HepG2 (cell line): ENCODE measurements at regions not wholly inside any gene's neighbourhood (a gene's known extent, or its start where the extent isn't known, plus 50 kb on each side); places are given as distances from the start of the nearest gene placed in this dataset.

Experiments
- ATAC-seq: fragments of 200-7000 bp; cut with Tn5 transposase; 3 replicates; pipeline ENCODE4 v1.9.1; 2020; ENCODE audit warnings: mild to moderate bottlenecking, moderate library complexity
- BruUV-seq: library from RNA; stranded (reverse); fragments of 400-500 nt; replicated peaks from 2 replicates; lab custom pipeline; 2021; lab: Mats Ljungman, UMichigan
- CTCF ChIA-PET: fragments of 300-600 bp; formaldehyde crosslinking; extraction: SDS; loops from one replicate; lab custom pipeline; 2021; ENCODE audit warnings: low total read pairs, inconsistent platforms, low intra/inter-chr PET ratio; lab: Yijun Ruan, JAX
- POLR2A ChIA-PET: fragments of 350-600 bp; sonication (Branson Sonifier 250); formaldehyde crosslinking; loops from one replicate; lab custom pipeline; 2020; ENCODE audit warnings: antibody characterized with exemption, inconsistent platforms; lab: Yijun Ruan, JAX
- DNase-seq: peaks from one replicate; pipeline ENCODE4 v3.0.0-alpha.2; 2015; ENCODE audit warnings: low spot score
- FAIRE-seq: peaks from 3 replicates; lab custom pipeline; 2011; peaks lifted over from hg19 to GRCh38; lab: Jason Lieb, UNC
- H2AFZ ChIP-seq: one replicate; pipeline ENCODE4 v1.6.1; 2011; ENCODE audit warnings: low read length, inconsistent platforms
- H3K27ac ChIP-seq: fragments of 300-600 bp; 3 replicates; pipeline ENCODE4 v1.8.0; 2011; ENCODE audit warnings: mixed run types, mild to moderate bottlenecking, mixed read lengths, low read length, inconsistent platforms; ENCODE audit not compliant: insufficient read depth; ENCODE audit errors: extremely low read length
- H3K27me3 ChIP-seq, 2 experiments: fragments of 200-600 bp in 1 of 2; 2 replicates in 1 of 2; 3 replicates in 1 of 2; pipeline versions ENCODE4 v1.6.0 to v1.8.0; 2011; ENCODE audit warnings: low read length in 2 of 2, mild to moderate bottlenecking in 2 of 2, moderate library complexity in 2 of 2, inconsistent platforms in 1 of 2; ENCODE audit not compliant: insufficient read depth in 2 of 2, control insufficient read depth in 1 of 2
- H3K36me3 ChIP-seq, 2 experiments: fragments of 200-600 bp in 1 of 2; replicated peaks in 1 of 2; 2 replicates in 1 of 2; 3 replicates in 1 of 2; pipeline versions ENCODE4 v1.5.1 to v1.8.0; 2011; ENCODE audit warnings: low read length in 2 of 2, inconsistent platforms in 1 of 2; ENCODE audit not compliant: insufficient read depth in 2 of 2, control insufficient read depth in 1 of 2
- H3K4me1 ChIP-seq: 2 replicates; pipeline ENCODE4 v1.5.1; 2012; ENCODE audit warnings: low read length, inconsistent platforms; ENCODE audit not compliant: insufficient read depth
- H3K4me2 ChIP-seq: 2 replicates; pipeline ENCODE4 v1.6.0; 2011; ENCODE audit warnings: low read depth, low read length, inconsistent platforms
- H3K4me3 ChIP-seq, 3 experiments: fragments of 200-600 bp in 1 of 3; sonication (generic), shearing (Covaris generic) in 1 of 3; replicated peaks in 1 of 3; 2 replicates each; pipeline ENCODE4 v1.5.1; 2011 to 2016; ENCODE audit warnings: low read length in 3 of 3, inconsistent platforms in 2 of 3, low read depth in 2 of 3, mild to moderate bottlenecking in 2 of 3, control low read depth in 1 of 3, mixed read lengths in 1 of 3; ENCODE audit not compliant: insufficient read depth in 1 of 3
- H3K79me2 ChIP-seq: one replicate; pipeline ENCODE4 v1.6.1; 2011; ENCODE audit warnings: low read length, inconsistent platforms; ENCODE audit not compliant: insufficient read depth
- H3K9ac ChIP-seq: 2 replicates; pipeline ENCODE4 v1.6.0; 2011; ENCODE audit warnings: mild to moderate bottlenecking, low read depth, low read length, inconsistent platforms; ENCODE audit not compliant: insufficient read depth
- H3K9me3 ChIP-seq: 2 replicates; pipeline ENCODE4 v1.5.1; 2012; ENCODE audit warnings: mild to moderate bottlenecking, low read length
- H4K20me1 ChIP-seq: 2 replicates; pipeline ENCODE4 v1.6.0; 2011; ENCODE audit warnings: inconsistent platforms, mild to moderate bottlenecking, low read length, moderate library complexity; ENCODE audit not compliant: insufficient read depth
- E2F1 ChIP-seq: sonication (generic); formaldehyde crosslinking; IDR thresholded peaks from 2 replicates; pipeline ENCODE4 v1.5.0; 2020; ENCODE audit warnings: missing genetic modification reagents
- HOXA3 ChIP-seq: sonication (generic); formaldehyde crosslinking; IDR thresholded peaks from 2 replicates; pipeline ENCODE4 v1.5.0; 2020; ENCODE audit warnings: missing genetic modification reagents
- JDP2 ChIP-seq: sonication (generic); formaldehyde crosslinking; IDR thresholded peaks from 2 replicates; pipeline ENCODE4 v1.8.1; 2022; ENCODE audit warnings: missing genetic modification reagents, borderline replicate concordance
- NONO ChIP-seq, 2 experiments: fragments of 450-650 bp in 1 of 2; sonication (generic) in 1 of 2; formaldehyde crosslinking in 1 of 2; IDR thresholded peaks in 1 of 2; conservative IDR thresholded peaks in 1 of 2; 2 replicates each; pipeline versions ENCODE4 v1.6.1 to v1.8.0; 2017 to 2022; ENCODE audit warnings: mild to moderate bottlenecking in 1 of 2, missing genetic modification reagents in 1 of 2, moderate library complexity in 1 of 2
- THAP8 ChIP-seq: sonication (generic); formaldehyde crosslinking; IDR thresholded peaks from 2 replicates; pipeline ENCODE4 v1.5.1; 2020; ENCODE audit warnings: missing genetic modification reagents, mild to moderate bottlenecking, borderline replicate concordance
- ZBTB14 ChIP-seq: sonication (generic); formaldehyde crosslinking; IDR thresholded peaks from 2 replicates; pipeline ENCODE4 v1.4.0; 2020; ENCODE audit warnings: missing genetic modification reagents
- ZNF710 ChIP-seq: sonication (generic); formaldehyde crosslinking; IDR thresholded peaks from 2 replicates; pipeline ENCODE4 v1.5.0; 2020; ENCODE audit warnings: mild to moderate bottlenecking, missing genetic modification reagents, borderline replicate concordance
- ZNF879 ChIP-seq: sonication (generic); formaldehyde crosslinking; IDR thresholded peaks from 2 replicates; pipeline ENCODE4 v1.8.1; 2023; ENCODE audit warnings: missing genetic modification reagents
- WGBS: methylation state at CpG from one replicate; pipeline ENCODE4 v1.1.6; 2017; ENCODE audit warnings: low lambda C conversion rate; 5-methylcytosine and 5-hydroxymethylcytosine counted together
- in situ Hi-C: cut with HindIII; loops from 2 replicates; pipeline ENCODE4 v1.10.0; 2017; ENCODE audit warnings: low pct_unique_long_range_greater_than_20kb; ENCODE audit not compliant: extremely low pct_ligation_motif_present
- intact Hi-C: fragments of 100-400 bp; cut with micrococcal nuclease; formaldehyde crosslinking; loops from one replicate; pipeline ENCODE4 v1.10.0; 2022; ENCODE audit not compliant: unreplicated experiment
- TF ChIP-seq, protein P1 (sequence below): sonication (generic); formaldehyde crosslinking; IDR thresholded peaks from 2 replicates; pipeline ENCODE4 v1.9.0; 2021; ENCODE audit warnings: missing genetic modification reagents, mild to moderate bottlenecking, borderline replicate concordance
- TF ChIP-seq, protein P2 (sequence below): sonication (generic); formaldehyde crosslinking; IDR thresholded peaks from 2 replicates; pipeline ENCODE4 v1.5.1; 2020; ENCODE audit warnings: mild to moderate bottlenecking, moderate library complexity, missing genetic modification reagents

DNA sequence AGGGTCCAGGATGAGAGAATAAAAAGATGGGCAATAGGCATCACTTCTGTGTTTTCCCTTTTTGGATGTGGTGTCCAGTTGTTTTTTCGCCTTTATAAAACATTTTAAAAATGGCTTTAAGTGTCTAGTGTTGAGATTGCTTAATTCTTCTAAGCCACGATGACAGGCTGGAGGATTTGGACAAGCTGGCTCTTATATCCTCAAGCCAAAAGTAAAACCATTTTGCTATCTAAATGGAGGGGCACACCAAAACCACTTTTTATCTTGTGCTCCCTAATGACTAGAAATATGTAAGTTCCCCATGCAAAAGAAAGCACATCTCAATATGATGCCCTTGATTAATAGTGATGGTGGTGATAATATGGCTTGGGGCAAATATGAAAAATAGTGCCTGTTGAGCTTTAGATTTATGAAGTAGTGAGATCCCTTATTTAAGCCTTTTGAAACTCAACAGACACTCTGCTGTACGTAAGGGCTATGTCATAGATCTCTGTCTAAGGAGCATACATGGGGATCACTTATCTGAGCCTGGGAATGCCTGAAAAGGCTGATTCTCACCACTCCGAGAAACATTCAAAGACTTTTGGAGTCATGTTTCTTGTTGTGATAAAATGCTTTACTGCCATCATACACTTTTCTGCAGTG lies 185.5 kb downstream of the KCNS3 start (continued):
- TF ChIP-seq, protein P1, sequence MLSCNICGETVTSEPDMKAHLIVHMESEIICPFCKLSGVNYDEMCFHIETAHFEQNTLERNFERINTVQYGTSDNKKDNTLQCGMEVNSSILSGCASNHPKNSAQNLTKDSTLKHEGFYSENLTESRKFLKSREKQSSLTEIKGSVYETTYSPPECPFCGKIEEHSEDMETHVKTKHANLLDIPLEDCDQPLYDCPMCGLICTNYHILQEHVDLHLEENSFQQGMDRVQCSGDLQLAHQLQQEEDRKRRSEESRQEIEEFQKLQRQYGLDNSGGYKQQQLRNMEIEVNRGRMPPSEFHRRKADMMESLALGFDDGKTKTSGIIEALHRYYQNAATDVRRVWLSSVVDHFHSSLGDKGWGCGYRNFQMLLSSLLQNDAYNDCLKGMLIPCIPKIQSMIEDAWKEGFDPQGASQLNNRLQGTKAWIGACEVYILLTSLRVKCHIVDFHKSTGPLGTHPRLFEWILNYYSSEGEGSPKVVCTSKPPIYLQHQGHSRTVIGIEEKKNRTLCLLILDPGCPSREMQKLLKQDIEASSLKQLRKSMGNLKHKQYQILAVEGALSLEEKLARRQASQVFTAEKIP (CRISPR knock-in tag): no peak
- TF ChIP-seq E2F1 (CRISPR knock-in tag) (no peak), THAP8 (no peak), ZNF710 (no peak)

DNA sequence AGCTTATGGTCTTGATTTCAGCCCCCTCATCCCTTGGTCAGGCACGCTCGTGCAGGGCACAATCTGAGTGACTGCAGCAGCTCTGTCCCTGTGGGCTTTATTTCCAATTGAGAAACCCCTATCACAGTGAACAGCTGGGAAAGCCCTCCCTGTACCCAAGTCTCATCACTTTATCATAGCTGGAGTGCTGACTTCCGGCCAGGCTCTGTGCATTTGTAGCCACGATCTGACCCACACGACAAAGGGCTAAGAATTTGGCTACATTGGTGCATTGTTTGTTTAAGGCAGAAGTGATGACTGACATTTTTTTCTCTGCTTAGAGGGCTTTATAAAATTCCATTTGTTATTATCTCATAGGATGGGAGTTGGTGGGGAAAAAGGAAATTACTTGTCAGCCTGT lies 184.4 kb downstream of the KCNS3 start:
- CTCF ChIA-PET: no interaction called here
- Histone ChIP-seq H3K4me1 (no peaks in the 10 kb centered on the region), H3K36me3 (no peaks in the 10 kb centered on the region), H2AFZ (no peak overlapping the region), H3K4me2 (no peak overlapping the region), H4K20me1 (no peaks in the 10 kb centered on the region), H3K27me3 (no peaks in the 10 kb centered on the region), H3K9ac (no peak overlapping the region), H3K9me3 (no peaks in the 10 kb centered on the region), H3K4me3 (no peak overlapping the region), H3K27ac (no peak overlapping the region), H3K79me2 (no peaks in the 10 kb centered on the region)
- no peak for TF ChIP-seq ZNF879
- TF ChIP-seq, protein P2, sequence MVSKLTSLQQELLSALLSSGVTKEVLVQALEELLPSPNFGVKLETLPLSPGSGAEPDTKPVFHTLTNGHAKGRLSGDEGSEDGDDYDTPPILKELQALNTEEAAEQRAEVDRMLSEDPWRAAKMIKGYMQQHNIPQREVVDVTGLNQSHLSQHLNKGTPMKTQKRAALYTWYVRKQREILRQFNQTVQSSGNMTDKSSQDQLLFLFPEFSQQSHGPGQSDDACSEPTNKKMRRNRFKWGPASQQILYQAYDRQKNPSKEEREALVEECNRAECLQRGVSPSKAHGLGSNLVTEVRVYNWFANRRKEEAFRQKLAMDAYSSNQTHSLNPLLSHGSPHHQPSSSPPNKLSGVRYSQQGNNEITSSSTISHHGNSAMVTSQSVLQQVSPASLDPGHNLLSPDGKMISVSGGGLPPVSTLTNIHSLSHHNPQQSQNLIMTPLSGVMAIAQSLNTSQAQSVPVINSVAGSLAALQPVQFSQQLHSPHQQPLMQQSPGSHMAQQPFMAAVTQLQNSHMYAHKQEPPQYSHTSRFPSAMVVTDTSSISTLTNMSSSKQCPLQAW (CRISPR knock-in tag): no peak
- TF ChIP-seq NONO (IDR thresholded peaks at IDR 0.05): no peak
- TF ChIP-seq NONO (CRISPR knock-in tag; conservative IDR thresholded peaks at IDR 0.05): no peak
- no peak for TF ChIP-seq JDP2 (CRISPR knock-in tag)
- TF ChIP-seq HOXA3 (CRISPR knock-in tag): no peak
- TF ChIP-seq ZBTB14: no peak
- in situ Hi-C loops: no loop called here
- 2% methylated on average over 5 of the region's 5 CpGs for WGBS
- no peak for FAIRE-seq
- intact Hi-C loops: no loop called here
- DNase-seq: no peak
- POLR2A ChIA-PET: no interaction called here
- no peak for ATAC-seq
- no TSS peak for BruUV-seq
